Smooth muscle cell (in vitro differentiated cells): ENCODE measurements at regions not wholly inside any gene's neighbourhood (a gene's known extent, or its start where the extent isn't known, plus 50 kb on each side); places are given as distances from the start of the nearest gene placed in this dataset.

ENCODE experiments used
- DNase-seq: peaks from one replicate; lab custom pipeline; 2025; ENCODE audit not compliant: unreplicated experiment; lab: John Stamatoyannopoulos, UW
- H2AFZ ChIP-seq: fragments of 200-600 bp; sonication (generic); 2 replicates; pipeline ENCODE4 v1.6.0; 2016; ENCODE audit warnings: antibody characterized with exemption, low read depth, mild to moderate bottlenecking
- H3F3A ChIP-seq: fragments of 200-600 bp; sonication (generic); 2 replicates; pipeline ENCODE4 v1.6.0; 2017; ENCODE audit warnings: antibody characterized with exemption, low read depth
- H3K27ac ChIP-seq: fragments of 200-600 bp; sonication (generic); 2 replicates; pipeline ENCODE4 v1.5.1; 2016; ENCODE audit warnings: low read depth, mild to moderate bottlenecking
- H3K27me3 ChIP-seq: fragments of 200-600 bp; sonication (generic); 2 replicates; pipeline ENCODE4 v1.6.1; 2016; ENCODE audit warnings: low read depth, mild to moderate bottlenecking
- H3K36me3 ChIP-seq: fragments of 200-600 bp; sonication (generic); 2 replicates; pipeline ENCODE4 v1.5.1; 2016; ENCODE audit warnings: low read depth
- H3K4me1 ChIP-seq: fragments of 200-600 bp; sonication (generic); 2 replicates; pipeline ENCODE4 v1.5.1; 2016; ENCODE audit warnings: low read depth
- H3K4me2 ChIP-seq: fragments of 200-600 bp; sonication (generic); 2 replicates; pipeline ENCODE4 v1.6.0; 2016; ENCODE audit warnings: mild to moderate bottlenecking
- H3K4me3 ChIP-seq: fragments of 200-600 bp; sonication (generic); 2 replicates; pipeline ENCODE4 v1.5.1; 2016; ENCODE audit warnings: mild to moderate bottlenecking
- H3K79me2 ChIP-seq: fragments of 200-600 bp; sonication (generic); 2 replicates; pipeline ENCODE4 v1.6.0; 2016; ENCODE audit warnings: low read depth, mild to moderate bottlenecking
- H3K9ac ChIP-seq: fragments of 200-600 bp; sonication (generic); 2 replicates; pipeline ENCODE4 v1.6.0; 2016; ENCODE audit warnings: low read depth
- H3K9me3 ChIP-seq: fragments of 200-600 bp; sonication (generic); replicated peaks from 2 replicates; pipeline ENCODE4 v1.5.1; 2016; ENCODE audit warnings: low read depth
- H4K20me1 ChIP-seq: fragments of 200-600 bp; sonication (generic); 2 replicates; pipeline ENCODE4 v1.6.0; 2016; ENCODE audit warnings: low read depth
- CTCF ChIP-seq: fragments of 200-600 bp; sonication (generic); IDR thresholded peaks from 2 replicates; pipeline ENCODE4 v1.5.1; 2017; ENCODE audit warnings: borderline replicate concordance, mild to moderate bottlenecking, antibody characterized with exemption; ENCODE audit not compliant: insufficient read depth, poor library complexity, severe bottlenecking
- WGBS: methylation state at CpG from one replicate; pipeline ENCODE4 v1.1.7; 2016; ENCODE audit warnings: low lambda C conversion rate; 5-methylcytosine and 5-hydroxymethylcytosine counted together

DNA sequence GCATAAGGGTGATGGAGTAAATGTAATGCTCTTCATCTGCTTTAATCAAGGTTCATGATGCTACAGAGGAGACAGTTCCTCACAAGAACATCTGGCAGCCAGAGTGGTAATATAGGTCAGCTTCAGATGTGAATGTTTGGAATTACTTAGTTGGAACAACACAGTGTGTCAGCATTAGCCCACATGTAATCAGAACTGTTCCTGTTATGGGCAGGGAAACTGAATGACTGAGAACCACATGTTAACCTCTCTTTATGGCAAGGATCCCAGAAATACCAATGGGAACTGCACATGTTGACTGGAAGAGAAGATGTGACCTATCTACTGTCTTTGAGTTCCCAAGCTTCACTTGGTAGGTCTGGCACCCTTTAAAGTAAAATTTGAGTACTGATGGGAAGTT, 390.1 kb upstream of the PDE3A start:
- Histone ChIP-seq H3K9me3 (no peaks in the 10 kb centered on the region), H3K9ac (no peak overlapping the region), H4K20me1 (no peaks in the 10 kb centered on the region), H3F3A (no peaks in the 10 kb centered on the region), H3K4me3 (no peak overlapping the region), H3K27me3 (no peaks in the 10 kb centered on the region), H3K4me2 (no peak overlapping the region), H3K36me3 (no peaks in the 10 kb centered on the region), H3K4me1 (no peaks in the 10 kb centered on the region), H3K27ac (no peak overlapping the region), H2AFZ (no peak overlapping the region), H3K79me2 (no peaks in the 10 kb centered on the region)
- no peak for DNase-seq
- TF ChIP-seq CTCF: no peak

GRCh38 chr12:19979584-19979983, 388.8 kb upstream of the PDE3A start:
- H3K4me2 ChIP-seq: no peak overlapping the region
- H2AFZ ChIP-seq: no peak overlapping the region
- H3K9ac ChIP-seq: no peak overlapping the region
- no peak for TF ChIP-seq CTCF
- no peaks in the 10 kb centered on the region for H3K36me3 ChIP-seq
- H3K79me2 ChIP-seq: no peaks in the 10 kb centered on the region
- H4K20me1 ChIP-seq: no peaks in the 10 kb centered on the region
- H3K27ac ChIP-seq: no peak overlapping the region
- no peak overlapping the region for H3K4me3 ChIP-seq
- H3K27me3 ChIP-seq: no peaks in the 10 kb centered on the region
- H3K9me3 ChIP-seq: no peaks in the 10 kb centered on the region
- no peaks in the 10 kb centered on the region for H3K4me1 ChIP-seq
- DNase-seq: no peak
- 92% methylated on average over 3 of the region's 3 CpGs for WGBS
- H3F3A ChIP-seq: no peaks in the 10 kb centered on the region

DNA sequence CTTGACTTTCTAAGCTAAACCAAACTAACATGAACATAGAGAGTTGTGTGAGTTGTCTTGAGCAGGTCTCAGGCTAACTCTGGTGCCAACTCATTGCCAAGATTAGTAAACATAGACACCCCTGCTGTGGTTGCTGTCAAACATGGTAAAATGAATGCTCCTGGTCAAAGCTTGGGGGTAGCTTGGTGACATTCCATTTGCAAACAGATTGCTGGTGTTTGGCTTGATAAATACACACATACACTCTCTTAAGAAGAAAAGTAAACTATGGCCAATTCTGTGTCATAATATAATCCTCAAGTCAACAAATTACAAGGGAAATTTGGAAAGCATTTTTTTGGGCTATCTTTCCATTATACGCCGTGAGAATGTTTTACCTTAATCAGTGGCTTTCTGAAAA, 386.4 kb upstream of the PDE3A start:
- H4K20me1 ChIP-seq: no peaks in the 10 kb centered on the region
- H3K9ac ChIP-seq: no peak overlapping the region
- no peaks in the 10 kb centered on the region for H3K79me2 ChIP-seq
- H2AFZ ChIP-seq: no peak overlapping the region
- H3K27ac ChIP-seq: no peak overlapping the region
- no peak overlapping the region for H3K4me2 ChIP-seq
- no peaks in the 10 kb centered on the region for H3K27me3 ChIP-seq
- H3F3A ChIP-seq: no peaks in the 10 kb centered on the region
- no peaks in the 10 kb centered on the region for H3K9me3 ChIP-seq
- no peaks in the 10 kb centered on the region for H3K36me3 ChIP-seq
- no peak for DNase-seq
- no peak for TF ChIP-seq CTCF
- no peak overlapping the region for H3K4me3 ChIP-seq
- no peaks in the 10 kb centered on the region for H3K4me1 ChIP-seq
- WGBS: 94% methylated on average over 2 of the region's 2 CpGs

DNA sequence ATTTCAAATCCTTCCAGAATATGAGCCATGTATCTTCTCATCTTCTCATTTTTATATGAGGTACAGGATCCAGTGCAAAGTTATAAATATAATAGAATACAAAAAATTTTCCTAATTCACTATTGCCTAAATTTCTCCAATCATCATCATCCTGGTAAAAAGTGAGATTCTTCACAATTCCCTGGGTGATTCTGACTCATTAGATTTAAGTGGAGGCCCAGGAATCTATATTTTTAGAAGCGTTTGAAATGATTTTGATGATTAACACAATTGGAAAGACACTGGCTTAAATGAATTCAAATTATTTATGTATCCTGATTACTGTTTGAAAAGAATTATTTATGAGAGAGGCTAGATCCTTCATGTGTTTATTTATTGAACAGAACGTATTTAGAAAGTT, 380.3 kb upstream of the PDE3A start:
- H3K36me3 ChIP-seq: no peaks in the 10 kb centered on the region
- DNase-seq: no peak
- no peak overlapping the region for H2AFZ ChIP-seq
- no peak overlapping the region for H3K4me3 ChIP-seq
- WGBS: 76% methylated on average over 2 of the region's 2 CpGs
- no peaks in the 10 kb centered on the region for H3K9me3 ChIP-seq
- no peak overlapping the region for H3K9ac ChIP-seq
- TF ChIP-seq CTCF: no peak
- H3K79me2 ChIP-seq: no peaks in the 10 kb centered on the region
- H3K27ac ChIP-seq: no peak overlapping the region
- no peaks in the 10 kb centered on the region for H4K20me1 ChIP-seq
- H3K4me1 ChIP-seq: no peaks in the 10 kb centered on the region
- H3F3A ChIP-seq: no peaks in the 10 kb centered on the region
- H3K27me3 ChIP-seq: no peaks in the 10 kb centered on the region
- H3K4me2 ChIP-seq: no peak overlapping the region
